Activated T-cell treated with anti-CD3 and anti-CD28 coated beads for 1 hour (primary cell): ENCODE measurements at regions not wholly inside any gene's neighbourhood (a gene's known extent, or its start where the extent isn't known, plus 50 kb on each side); places are given as distances from the start of the nearest gene placed in this dataset.
"Not testable (repeated sequence)": the region's sequence is repeated elsewhere in the genome, so short reads cannot be mapped to it uniquely, and the experiment has no call there.

Experiments
- DNase-seq: peaks from one replicate; pipeline ENCODE4 v3.0.0-alpha.2; 2020; ENCODE audit warnings: low read depth

DNA sequence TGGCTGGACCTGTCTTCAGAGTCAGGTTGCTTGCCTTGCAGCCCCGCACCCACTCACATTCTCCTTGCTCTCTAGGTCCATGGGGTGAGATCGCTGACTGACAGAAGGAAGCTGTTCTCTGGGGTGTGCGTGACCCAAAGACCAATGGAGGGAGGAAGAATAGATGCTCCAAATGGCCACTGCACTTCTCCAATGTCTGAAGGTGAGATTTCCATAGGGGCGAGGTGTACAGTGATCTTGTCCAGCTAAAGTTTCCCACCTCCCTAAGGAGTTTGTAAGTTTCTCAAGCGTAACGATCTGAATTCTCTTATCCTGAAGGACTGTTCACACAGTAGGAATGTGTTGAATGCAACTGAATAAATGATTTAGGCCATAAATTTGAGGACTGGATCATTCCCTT, 211.9 kb upstream of the IRF2BP2 start:
- no peak for DNase-seq

- DNase-seq = no peak
Measured at GRCh38 chr1:234820597-234820996, 210.6 kb upstream of the IRF2BP2 start.

GRCh38 chr1:234819845-234820244, 209.9 kb upstream of the IRF2BP2 start:
- DNase-seq = not testable (repeated sequence)

GRCh38 chr1:234818040-234818387, 208.0 kb upstream of the IRF2BP2 start:
- DNase-seq = not testable (repeated sequence)

- DNase-seq = not testable (repeated sequence)
Measured at GRCh38 chr1:234817313-234818039, 207.5 kb upstream of the IRF2BP2 start.

GRCh38 chr1:234816864-234817263, 206.9 kb upstream of the IRF2BP2 start:
- not testable (repeated sequence) for DNase-seq

- not testable (repeated sequence) for DNase-seq
Measured at GRCh38 chr1:234816186-234816851, 206.3 kb upstream of the IRF2BP2 start.

DNA sequence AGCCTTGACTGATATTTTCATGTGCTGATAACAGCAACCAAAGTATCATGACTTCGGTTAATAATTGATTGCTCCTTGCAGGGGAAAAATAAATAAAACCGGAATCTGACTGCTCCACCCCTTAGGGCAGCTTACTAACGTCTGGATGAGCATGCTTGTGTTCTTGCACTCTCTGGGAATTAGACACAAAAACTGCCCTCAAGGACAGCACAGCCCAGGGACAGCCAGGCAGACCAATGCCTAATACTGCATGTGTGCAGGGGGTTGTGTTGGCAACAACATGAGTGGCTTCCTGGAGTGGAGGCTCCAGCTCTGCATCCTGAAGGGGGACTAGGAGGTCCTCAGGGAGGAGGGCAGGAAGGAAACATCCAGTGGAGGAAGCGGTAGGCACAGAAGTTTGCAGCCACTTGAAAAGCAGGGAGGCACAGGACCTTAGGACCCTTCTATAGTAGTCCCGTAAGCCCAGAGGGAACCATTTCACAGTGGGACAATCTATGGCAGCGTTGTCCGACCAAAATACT, 205.4 kb upstream of the IRF2BP2 start:
- DNase-seq = not testable (repeated sequence)

- DNase-seq = not testable (repeated sequence)
Measured at GRCh38 chr1:234814235-234814634, 204.3 kb upstream of the IRF2BP2 start.

DNA sequence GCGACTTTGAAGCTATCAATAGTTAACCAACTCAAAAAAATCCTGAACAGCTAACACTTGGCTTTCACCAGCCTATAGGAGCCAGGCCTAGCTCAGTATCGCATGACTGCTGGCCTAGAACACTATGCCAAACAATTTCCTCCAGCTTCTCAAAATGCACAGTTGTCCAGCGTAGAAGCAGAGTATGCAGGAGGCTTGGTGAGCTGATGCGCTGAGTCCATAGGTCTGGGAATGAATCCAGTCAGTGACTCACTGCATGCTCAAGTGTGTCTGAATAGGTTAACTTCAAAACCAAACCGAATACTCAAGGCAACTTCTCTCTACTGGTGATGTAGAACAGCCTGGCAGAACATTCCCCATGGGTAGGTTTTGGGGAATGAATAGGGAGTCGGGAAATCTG, 201.8 kb upstream of the IRF2BP2 start:
- not testable (repeated sequence) for DNase-seq

- not testable (repeated sequence) for DNase-seq
Measured at GRCh38 chr1:234810726-234811125, 200.7 kb upstream of the IRF2BP2 start.

DNA sequence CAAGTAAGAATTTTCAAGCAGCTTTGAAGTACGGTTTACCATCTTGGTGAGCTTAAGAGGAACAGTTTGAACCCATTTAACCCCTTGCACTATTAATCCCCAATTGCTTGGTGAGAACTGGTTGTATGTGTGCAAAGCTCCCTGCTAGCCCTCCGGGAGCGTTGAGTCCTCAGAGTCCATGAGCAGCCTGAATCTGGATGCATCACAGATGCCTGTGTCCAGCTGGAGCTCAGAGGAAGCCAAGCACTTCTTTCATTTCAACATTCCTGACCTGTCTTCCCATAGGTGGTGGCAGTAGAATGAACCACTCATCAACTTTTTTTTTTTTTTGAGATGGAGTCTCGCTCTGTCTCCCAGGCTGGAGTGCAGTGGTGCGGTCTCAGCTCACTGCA, 199.9 kb upstream of the IRF2BP2 start:
- DNase-seq = not testable (repeated sequence)

DNA sequence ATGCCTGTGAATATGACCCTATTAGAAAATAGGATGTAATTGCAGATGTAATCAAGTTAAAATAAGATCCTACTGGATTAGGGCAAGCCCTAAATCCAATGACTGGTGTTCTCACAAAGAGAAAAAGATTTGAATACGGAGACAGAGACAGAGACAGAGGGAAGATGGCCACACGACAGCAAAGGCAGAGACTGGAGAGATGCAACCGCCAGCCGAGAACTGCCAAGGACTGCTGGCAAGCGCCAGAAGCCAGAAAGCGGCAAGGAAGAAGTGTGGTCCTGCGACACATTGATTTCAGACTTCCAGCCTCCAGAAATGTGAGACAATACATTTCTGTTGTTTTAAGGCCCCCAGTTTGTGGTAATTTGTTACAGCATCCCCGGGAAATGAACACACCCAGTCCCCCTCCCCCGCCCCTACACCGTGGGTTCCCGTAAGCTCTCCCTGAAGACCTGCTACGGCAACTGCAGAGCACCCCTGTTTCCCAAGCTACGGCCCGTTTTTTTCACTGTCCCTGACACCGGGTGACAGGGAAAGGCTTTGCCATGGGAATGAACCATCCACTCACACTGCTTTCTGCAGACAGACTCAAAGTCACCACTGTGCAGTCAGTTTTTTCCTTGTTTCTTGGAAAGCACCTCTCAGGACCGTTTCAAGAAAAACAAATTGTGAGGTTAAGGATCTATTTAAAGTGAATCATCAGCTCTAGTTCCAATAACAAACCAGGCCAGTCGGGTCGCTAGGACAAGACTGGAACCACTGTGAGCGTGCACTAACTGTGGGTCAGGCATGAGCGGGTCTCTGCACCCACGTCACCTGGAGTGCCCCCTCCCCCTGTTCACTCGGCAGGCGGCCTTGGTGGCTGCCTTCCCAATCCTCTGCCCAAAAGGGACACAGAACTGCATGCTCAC, 199.2 kb upstream of the IRF2BP2 start:
- not testable (repeated sequence) for DNase-seq

GRCh38 chr1:234808459-234808858, 198.5 kb upstream of the IRF2BP2 start:
- not testable (repeated sequence) for DNase-seq

DNA sequence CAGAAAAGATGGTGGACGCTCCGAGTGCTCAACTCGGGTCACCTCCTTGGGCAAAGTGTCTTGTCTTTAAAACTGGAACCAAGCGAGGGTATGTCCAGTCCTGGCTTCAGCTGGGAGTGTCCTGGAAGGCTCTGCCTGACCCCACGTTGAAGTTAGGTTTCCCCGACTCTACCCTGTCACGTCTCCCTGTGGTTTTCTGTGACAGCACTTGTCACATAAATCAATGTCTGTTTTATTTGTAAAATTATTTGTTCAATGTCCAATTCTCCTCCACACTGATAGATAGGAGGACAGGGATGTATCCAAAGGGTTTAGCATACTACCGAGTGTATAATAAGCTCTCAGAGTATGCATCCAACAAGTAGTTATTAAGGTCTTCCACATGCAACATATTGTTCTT, 197.7 kb upstream of the IRF2BP2 start:
- DNase-seq = not testable (repeated sequence)

- DNase-seq = not testable (repeated sequence)
Measured at GRCh38 chr1:234802586-234802985, 192.6 kb upstream of the IRF2BP2 start.

- not testable (repeated sequence) for DNase-seq
Measured at GRCh38 chr1:234801636-234802035, 191.7 kb upstream of the IRF2BP2 start.

DNA sequence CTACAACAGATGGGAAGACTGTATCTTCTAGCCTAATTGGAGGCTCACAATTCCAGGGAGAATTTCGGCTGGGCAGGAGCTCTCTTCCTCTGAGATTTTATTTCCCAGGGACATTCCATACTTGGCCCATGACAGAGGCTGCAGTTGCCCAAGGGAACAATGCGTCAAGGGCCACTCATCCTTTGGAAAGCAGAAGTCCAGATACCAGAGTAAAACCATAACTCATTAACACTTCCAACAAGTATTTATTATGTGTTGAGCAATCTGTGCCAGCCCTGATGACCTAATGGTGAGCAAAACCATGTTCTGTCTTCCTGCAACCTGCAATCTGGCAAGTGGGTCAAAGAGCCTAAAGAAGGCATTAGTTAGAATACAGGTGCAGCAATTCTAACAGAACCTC, 191.2 kb upstream of the IRF2BP2 start:
- not testable (repeated sequence) for DNase-seq

- DNase-seq = not testable (repeated sequence)
Measured at GRCh38 chr1:234800563-234800962, 190.6 kb upstream of the IRF2BP2 start.

DNA sequence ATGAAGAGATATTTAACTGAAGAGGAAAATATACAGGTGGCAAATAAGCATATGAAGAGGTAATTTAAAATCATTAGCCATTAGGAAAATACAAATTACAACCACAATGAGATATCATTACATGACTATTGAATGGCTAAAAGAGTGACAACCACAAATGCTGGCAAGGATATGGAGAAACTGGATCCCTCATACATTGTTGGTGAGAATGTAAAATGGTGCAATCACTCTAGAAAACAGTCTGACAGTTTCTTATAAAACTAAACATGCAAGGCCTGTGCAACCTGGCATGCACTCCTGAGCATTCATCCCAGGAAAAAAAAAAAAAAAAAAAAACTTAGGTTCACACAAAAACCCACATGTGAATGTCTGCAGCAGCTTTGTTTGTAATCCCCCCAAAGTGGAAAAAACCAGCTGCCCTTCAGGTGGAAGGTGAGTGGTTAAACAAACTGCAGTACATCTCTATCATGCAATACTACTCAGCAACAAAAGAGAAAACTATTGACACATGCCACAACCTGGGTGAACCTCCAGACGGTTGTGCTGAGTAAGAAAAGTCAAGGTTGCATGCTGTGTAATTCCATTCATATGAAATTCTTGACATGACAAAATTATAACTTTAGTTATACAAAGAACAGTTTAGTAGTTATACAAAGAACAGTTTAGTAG, 189.2 kb upstream of the IRF2BP2 start:
- not testable (repeated sequence) for DNase-seq

- not testable (repeated sequence) for DNase-seq
Measured at GRCh38 chr1:234797216-234797615, 187.2 kb upstream of the IRF2BP2 start.

- not testable (repeated sequence) for DNase-seq
Measured at GRCh38 chr1:234796438-234796792, 186.4 kb upstream of the IRF2BP2 start.
